ENCODE measurements at regions not wholly inside any gene's neighbourhood (a gene's known extent, or its start where the extent isn't known, plus 50 kb on each side); places are given as distances from the start of the nearest gene placed in this dataset.

GRCh38 chr7:79973455-79973854 is 161.2 kb upstream of the GNAI1 start:
- no peaks in the 10 kb centered on the region for H3K9me2 ChIP-seq (replicated peaks; ENCODE audit: insufficient read depth, low read length)

GRCh38 chr7:79971058-79971457 is 163.6 kb upstream of the GNAI1 start:
- Histone ChIP-seq H3K4me3 (ENCODE audit: low read length) (no peak overlapping the region), H3K9ac (ENCODE audit: low read length) (no peak overlapping the region), H3K9me2 (replicated peaks; ENCODE audit: insufficient read depth, low read length) (no peaks in the 10 kb centered on the region), H2AFZ (ENCODE audit: low read length) (no peak overlapping the region), H3K36me3 (replicated peaks; ENCODE audit: insufficient read depth, low read length) (no peaks in the 10 kb centered on the region), H3K4me1 (ENCODE audit: low read length) (no peaks in the 10 kb centered on the region), H3K27ac (ENCODE audit: low read length) (no peak overlapping the region), H3F3A (ENCODE audit: insufficient read depth, low read length) (no peaks in the 10 kb centered on the region), H3K4me2 (ENCODE audit: low read depth, low read length) (no peak overlapping the region), H4K20me1 (ENCODE audit: insufficient read depth, low read length) (no peaks in the 10 kb centered on the region), H3K27me3 (replicated peaks; ENCODE audit: insufficient read depth, low read length) (no peaks in the 10 kb centered on the region), H3K79me2 (ENCODE audit: low read length) (no peaks in the 10 kb centered on the region), H3K9me3 (replicated peaks; ENCODE audit: insufficient read depth, low read length) (no peaks in the 10 kb centered on the region)
- DNase-seq: no peak
- TF ChIP-seq CTCF (IDR thresholded peaks at IDR 0.05; ENCODE audit: low read length) (no peak), EZH2phosphoT487 (IDR thresholded peaks at IDR 0.05; ENCODE audit: low read length) (no peak), EZH2 (optimal IDR thresholded peaks at IDR 0.05; ENCODE audit: low read depth, low read length) (no peak)

More at GRCh38 chr7:79973455-79973854, 161.2 kb upstream of the GNAI1 start:
- Histone ChIP-seq H3K4me2 (ENCODE audit: low read depth, low read length) (no peak overlapping the region), H3K27me3 (replicated peaks; ENCODE audit: insufficient read depth, low read length) (no peaks in the 10 kb centered on the region), H3K4me3 (ENCODE audit: low read length) (no peak overlapping the region), H4K20me1 (ENCODE audit: insufficient read depth, low read length) (no peaks in the 10 kb centered on the region), H3K27ac (ENCODE audit: low read length) (no peak overlapping the region), H3K4me1 (ENCODE audit: low read length) (no peaks in the 10 kb centered on the region), H3K9me3 (replicated peaks; ENCODE audit: insufficient read depth, low read length) (no peaks in the 10 kb centered on the region), H3K79me2 (ENCODE audit: low read length) (no peaks in the 10 kb centered on the region), H3F3A (ENCODE audit: insufficient read depth, low read length) (no peaks in the 10 kb centered on the region), H2AFZ (ENCODE audit: low read length) (no peak overlapping the region), H3K36me3 (replicated peaks; ENCODE audit: insufficient read depth, low read length) (no peaks in the 10 kb centered on the region), H3K9ac (ENCODE audit: low read length) (no peak overlapping the region)
- TF ChIP-seq CTCF (IDR thresholded peaks at IDR 0.05; ENCODE audit: low read length): no peak
- no peak for TF ChIP-seq EZH2phosphoT487 (IDR thresholded peaks at IDR 0.05; ENCODE audit: low read length)
- TF ChIP-seq EZH2 (optimal IDR thresholded peaks at IDR 0.05; ENCODE audit: low read depth, low read length): no peak
- no peak for DNase-seq

- no peak overlapping the region for H3K4me3 ChIP-seq (ENCODE audit: low read length)
- no peak for DNase-seq
- H3K27ac ChIP-seq (ENCODE audit: low read length): no peak overlapping the region
- no peaks in the 10 kb centered on the region for H3K27me3 ChIP-seq (replicated peaks; ENCODE audit: insufficient read depth, low read length)
- no peak overlapping the region for H3K9ac ChIP-seq (ENCODE audit: low read length)
- H3F3A ChIP-seq (ENCODE audit: insufficient read depth, low read length): no peaks in the 10 kb centered on the region
- H3K9me3 ChIP-seq (replicated peaks; ENCODE audit: insufficient read depth, low read length): no peaks in the 10 kb centered on the region
- no peaks in the 10 kb centered on the region for H3K4me1 ChIP-seq (ENCODE audit: low read length)
- H4K20me1 ChIP-seq (ENCODE audit: insufficient read depth, low read length): no peaks in the 10 kb centered on the region
- no peak overlapping the region for H3K4me2 ChIP-seq (ENCODE audit: low read depth, low read length)
- TF ChIP-seq CTCF (IDR thresholded peaks at IDR 0.05; ENCODE audit: low read length): no peak
- no peak overlapping the region for H2AFZ ChIP-seq (ENCODE audit: low read length)
- no peaks in the 10 kb centered on the region for H3K79me2 ChIP-seq (ENCODE audit: low read length)
- no peaks in the 10 kb centered on the region for H3K36me3 ChIP-seq (replicated peaks; ENCODE audit: insufficient read depth, low read length)
- H3K9me2 ChIP-seq (replicated peaks; ENCODE audit: insufficient read depth, low read length): no peaks in the 10 kb centered on the region
Measured at GRCh38 chr7:79968894-79969293, 165.7 kb upstream of the GNAI1 start.
